K562 (cell line): ENCODE measurements at regions not wholly inside any gene's neighbourhood (a gene's known extent, or its start where the extent isn't known, plus 50 kb on each side); places are given as distances from the start of the nearest gene placed in this dataset.

Source experiments
- ATF1 ChIP-seq, 2 experiments: fragments of 450-650 bp in 1 of 2; IDR thresholded peaks; 2 replicates each; pipeline ENCODE4 v1.6.1; 2016; ENCODE audit warnings: missing compliant biosample characterization in 1 of 2, missing genetic modification characterization in 1 of 2
- DACH1 ChIP-seq: fragments of 450-650 bp; IDR thresholded peaks from 2 replicates; pipeline ENCODE4 v1.6.1; 2018; ENCODE audit not compliant: partially characterized antibody
- E2F3 ChIP-seq: fragments of 250-450 bp; sonication (Bioruptor Pico); IDR thresholded peaks from 2 replicates; pipeline ENCODE4 v1.4.0; 2020; ENCODE audit warnings: mild to moderate bottlenecking
- GABPB2 ChIP-seq: fragments of 250-450 bp; sonication (Bioruptor Pico); conservative IDR thresholded peaks from 2 replicates; pipeline ENCODE4 v1.5.1; 2021; ENCODE audit warnings: mild to moderate bottlenecking
- MAFK ChIP-seq: IDR thresholded peaks from 2 replicates; pipeline ENCODE4 v1.6.1; 2011; ENCODE audit warnings: low read length, improper control_type of control experiment
- PRPF4 ChIP-seq: fragments of 200-400 bp; formaldehyde crosslinking; IDR thresholded peaks from one replicate; pipeline ENCODE4 v1.6.1; 2017; ENCODE audit warnings: low read length, low read depth, mild to moderate bottlenecking; ENCODE audit not compliant: insufficient read depth, poor library complexity, severe bottlenecking
- SETDB1 ChIP-seq: IDR thresholded peaks from one replicate; pipeline ENCODE4 v1.6.1; 2012; ENCODE audit warnings: low read length, control low read depth, inconsistent platforms
- SRF ChIP-seq, 2 experiments: fragments of 250-450, 450-650 bp in 1 of 2; sonication (Bioruptor Pico) in 1 of 2; sonication (generic) in 1 of 2; formaldehyde crosslinking; IDR thresholded peaks; 2 replicates each; pipeline versions ENCODE4 v1.5.0 to v1.5.1; 2020 to 2022; ENCODE audit warnings: mild to moderate bottlenecking in 1 of 2, missing genetic modification reagents in 1 of 2
- TAF1 ChIP-seq: IDR thresholded peaks from 2 replicates; pipeline ENCODE4 v1.6.1; 2011; ENCODE audit warnings: mild to moderate bottlenecking, low read length, moderate library complexity; ENCODE audit not compliant: insufficient read depth, control insufficient read depth, severe bottlenecking; ENCODE audit errors: extremely low read depth
- ZEB2 ChIP-seq: fragments of 450-650 bp; IDR thresholded peaks from 2 replicates; pipeline ENCODE4 v1.6.1; 2016
- ZNF124 ChIP-seq: sonication (generic); formaldehyde crosslinking; IDR thresholded peaks from 2 replicates; pipeline ENCODE4 v1.8.1; 2022; ENCODE audit warnings: missing genetic modification reagents
- ZNF589 ChIP-seq: fragments of 200-800 bp; sonication (Bioruptor generic); IDR thresholded peaks from 2 replicates; pipeline ENCODE4 v1.6.1; 2016; ENCODE audit warnings: low read depth, missing genetic modification characterization, missing compliant biosample characterization
- TF ChIP-seq, protein P1 (sequence below): fragments of 450-650 bp; IDR thresholded peaks from 2 replicates; pipeline ENCODE4 v1.7.0; 2016; ENCODE audit warnings: borderline replicate concordance
- TF ChIP-seq, protein P2 (sequence below): fragments of 200-800 bp; sonication (Bioruptor generic); IDR thresholded peaks from 2 replicates; pipeline ENCODE4 v1.6.1; 2016; ENCODE audit warnings: missing genetic modification characterization, missing compliant biosample characterization
- TF ChIP-seq, protein P3 (sequence below): fragments of 450-650 bp; formaldehyde crosslinking; IDR thresholded peaks from 2 replicates; pipeline ENCODE4 v1.4.0; 2020; ENCODE audit warnings: mild to moderate bottlenecking, moderate library complexity
- TF ChIP-seq, protein P4 (sequence below): IDR thresholded peaks from 2 replicates; pipeline ENCODE4 v1.6.1; 2011; ENCODE audit warnings: borderline replicate concordance, low read depth, mild to moderate bottlenecking, moderate library complexity, low read length; ENCODE audit not compliant: insufficient read depth, poor library complexity, severe bottlenecking

DNA sequence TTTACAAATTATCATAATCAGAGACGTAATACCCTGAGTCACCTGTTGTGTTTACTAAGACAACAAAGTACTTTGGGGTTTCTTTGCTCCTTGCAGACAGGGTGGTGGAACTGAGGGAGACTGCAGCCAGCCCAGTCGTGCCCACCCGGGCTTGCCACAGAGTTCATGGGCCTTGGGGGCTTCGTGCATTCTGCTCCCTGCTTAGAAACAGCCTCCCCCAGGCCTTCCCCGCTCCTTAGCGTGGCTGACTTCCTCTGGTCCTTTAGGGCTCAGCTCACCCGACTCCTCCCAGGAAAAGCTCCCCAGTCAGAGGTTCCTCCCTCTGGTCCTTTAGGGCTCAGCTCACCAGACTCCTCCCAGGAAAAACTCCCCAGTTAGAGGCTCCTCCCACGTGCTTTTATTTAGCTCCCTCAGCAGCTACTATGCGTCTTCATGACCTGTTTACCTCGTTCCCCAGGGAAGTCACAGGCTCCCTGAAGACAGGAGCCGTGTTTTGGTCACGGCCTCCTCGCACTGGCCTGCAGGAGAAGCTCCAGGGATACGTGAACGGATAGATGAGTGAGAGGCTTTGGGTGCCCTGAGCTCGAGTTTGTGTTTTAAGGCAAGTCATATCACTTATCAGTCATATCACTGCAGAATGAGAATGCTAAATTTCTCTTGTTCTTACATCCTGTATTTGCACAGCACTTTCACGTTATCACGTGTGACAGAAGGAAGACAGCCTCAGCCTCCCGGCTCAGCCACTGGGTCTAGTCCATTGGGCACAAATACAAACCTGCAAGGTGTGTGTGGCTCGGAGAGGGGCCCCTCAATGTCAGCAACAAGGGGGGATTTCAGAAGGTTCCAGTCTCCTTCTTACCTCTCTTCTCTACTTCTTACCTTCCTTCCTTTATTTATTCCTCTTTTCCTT is 52.7 kb upstream of the VIPR2 start (continued):
- TF ChIP-seq, protein P1, sequence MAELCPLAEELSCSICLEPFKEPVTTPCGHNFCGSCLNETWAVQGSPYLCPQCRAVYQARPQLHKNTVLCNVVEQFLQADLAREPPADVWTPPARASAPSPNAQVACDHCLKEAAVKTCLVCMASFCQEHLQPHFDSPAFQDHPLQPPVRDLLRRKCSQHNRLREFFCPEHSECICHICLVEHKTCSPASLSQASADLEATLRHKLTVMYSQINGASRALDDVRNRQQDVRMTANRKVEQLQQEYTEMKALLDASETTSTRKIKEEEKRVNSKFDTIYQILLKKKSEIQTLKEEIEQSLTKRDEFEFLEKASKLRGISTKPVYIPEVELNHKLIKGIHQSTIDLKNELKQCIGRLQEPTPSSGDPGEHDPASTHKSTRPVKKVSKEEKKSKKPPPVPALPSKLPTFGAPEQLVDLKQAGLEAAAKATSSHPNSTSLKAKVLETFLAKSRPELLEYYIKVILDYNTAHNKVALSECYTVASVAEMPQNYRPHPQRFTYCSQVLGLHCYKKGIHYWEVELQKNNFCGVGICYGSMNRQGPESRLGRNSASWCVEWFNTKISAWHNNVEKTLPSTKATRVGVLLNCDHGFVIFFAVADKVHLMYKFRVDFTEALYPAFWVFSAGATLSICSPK, result no peak
- TF ChIP-seq SRF (CRISPR knock-in tag; IDR thresholded peaks at IDR 0.05), result peak in 1 of 2 experiments; percentile 73; a peak in 1 of 4 replicates
- TF ChIP-seq, protein P2, sequence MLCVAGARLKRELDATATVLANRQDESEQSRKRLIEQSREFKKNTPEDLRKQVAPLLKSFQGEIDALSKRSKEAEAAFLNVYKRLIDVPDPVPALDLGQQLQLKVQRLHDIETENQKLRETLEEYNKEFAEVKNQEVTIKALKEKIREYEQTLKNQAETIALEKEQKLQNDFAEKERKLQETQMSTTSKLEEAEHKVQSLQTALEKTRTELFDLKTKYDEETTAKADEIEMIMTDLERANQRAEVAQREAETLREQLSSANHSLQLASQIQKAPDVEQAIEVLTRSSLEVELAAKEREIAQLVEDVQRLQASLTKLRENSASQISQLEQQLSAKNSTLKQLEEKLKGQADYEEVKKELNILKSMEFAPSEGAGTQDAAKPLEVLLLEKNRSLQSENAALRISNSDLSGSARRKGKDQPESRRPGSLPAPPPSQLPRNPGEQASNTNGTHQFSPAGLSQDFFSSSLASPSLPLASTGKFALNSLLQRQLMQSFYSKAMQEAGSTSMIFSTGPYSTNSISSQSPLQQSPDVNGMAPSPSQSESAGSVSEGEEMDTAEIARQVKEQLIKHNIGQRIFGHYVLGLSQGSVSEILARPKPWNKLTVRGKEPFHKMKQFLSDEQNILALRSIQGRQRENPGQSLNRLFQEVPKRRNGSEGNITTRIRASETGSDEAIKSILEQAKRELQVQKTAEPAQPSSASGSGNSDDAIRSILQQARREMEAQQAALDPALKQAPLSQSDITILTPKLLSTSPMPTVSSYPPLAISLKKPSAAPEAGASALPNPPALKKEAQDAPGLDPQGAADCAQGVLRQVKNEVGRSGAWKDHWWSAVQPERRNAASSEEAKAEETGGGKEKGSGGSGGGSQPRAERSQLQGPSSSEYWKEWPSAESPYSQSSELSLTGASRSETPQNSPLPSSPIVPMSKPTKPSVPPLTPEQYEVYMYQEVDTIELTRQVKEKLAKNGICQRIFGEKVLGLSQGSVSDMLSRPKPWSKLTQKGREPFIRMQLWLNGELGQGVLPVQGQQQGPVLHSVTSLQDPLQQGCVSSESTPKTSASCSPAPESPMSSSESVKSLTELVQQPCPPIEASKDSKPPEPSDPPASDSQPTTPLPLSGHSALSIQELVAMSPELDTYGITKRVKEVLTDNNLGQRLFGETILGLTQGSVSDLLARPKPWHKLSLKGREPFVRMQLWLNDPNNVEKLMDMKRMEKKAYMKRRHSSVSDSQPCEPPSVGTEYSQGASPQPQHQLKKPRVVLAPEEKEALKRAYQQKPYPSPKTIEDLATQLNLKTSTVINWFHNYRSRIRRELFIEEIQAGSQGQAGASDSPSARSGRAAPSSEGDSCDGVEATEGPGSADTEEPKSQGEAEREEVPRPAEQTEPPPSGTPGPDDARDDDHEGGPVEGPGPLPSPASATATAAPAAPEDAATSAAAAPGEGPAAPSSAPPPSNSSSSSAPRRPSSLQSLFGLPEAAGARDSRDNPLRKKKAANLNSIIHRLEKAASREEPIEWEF, result no peak
- TF ChIP-seq SETDB1, result no peak
- TF ChIP-seq, protein P3, sequence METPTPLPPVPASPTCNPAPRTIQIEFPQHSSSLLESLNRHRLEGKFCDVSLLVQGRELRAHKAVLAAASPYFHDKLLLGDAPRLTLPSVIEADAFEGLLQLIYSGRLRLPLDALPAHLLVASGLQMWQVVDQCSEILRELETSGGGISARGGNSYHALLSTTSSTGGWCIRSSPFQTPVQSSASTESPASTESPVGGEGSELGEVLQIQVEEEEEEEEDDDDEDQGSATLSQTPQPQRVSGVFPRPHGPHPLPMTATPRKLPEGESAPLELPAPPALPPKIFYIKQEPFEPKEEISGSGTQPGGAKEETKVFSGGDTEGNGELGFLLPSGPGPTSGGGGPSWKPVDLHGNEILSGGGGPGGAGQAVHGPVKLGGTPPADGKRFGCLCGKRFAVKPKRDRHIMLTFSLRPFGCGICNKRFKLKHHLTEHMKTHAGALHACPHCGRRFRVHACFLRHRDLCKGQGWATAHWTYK (CRISPR knock-in tag), result no peak
- no peak for TF ChIP-seq GABPB2 (CRISPR knock-in tag)
- TF ChIP-seq MAFK, result peak; percentile 69; the same call in 1 of the 2 replicates
- peak; percentile 66; the same call in 1 of the 2 replicates for TF ChIP-seq ZNF589 (CRISPR knock-in tag)
- TF ChIP-seq TAF1, result peak; percentile 67
- TF ChIP-seq, protein P4, sequence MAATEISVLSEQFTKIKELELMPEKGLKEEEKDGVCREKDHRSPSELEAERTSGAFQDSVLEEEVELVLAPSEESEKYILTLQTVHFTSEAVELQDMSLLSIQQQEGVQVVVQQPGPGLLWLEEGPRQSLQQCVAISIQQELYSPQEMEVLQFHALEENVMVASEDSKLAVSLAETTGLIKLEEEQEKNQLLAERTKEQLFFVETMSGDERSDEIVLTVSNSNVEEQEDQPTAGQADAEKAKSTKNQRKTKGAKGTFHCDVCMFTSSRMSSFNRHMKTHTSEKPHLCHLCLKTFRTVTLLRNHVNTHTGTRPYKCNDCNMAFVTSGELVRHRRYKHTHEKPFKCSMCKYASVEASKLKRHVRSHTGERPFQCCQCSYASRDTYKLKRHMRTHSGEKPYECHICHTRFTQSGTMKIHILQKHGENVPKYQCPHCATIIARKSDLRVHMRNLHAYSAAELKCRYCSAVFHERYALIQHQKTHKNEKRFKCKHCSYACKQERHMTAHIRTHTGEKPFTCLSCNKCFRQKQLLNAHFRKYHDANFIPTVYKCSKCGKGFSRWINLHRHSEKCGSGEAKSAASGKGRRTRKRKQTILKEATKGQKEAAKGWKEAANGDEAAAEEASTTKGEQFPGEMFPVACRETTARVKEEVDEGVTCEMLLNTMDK, result no peak
- TF ChIP-seq PRPF4, result no peak
- TF ChIP-seq ZEB2, result peak; percentile 85
- TF ChIP-seq E2F3 (CRISPR knock-in tag), result 0 out of 2 replicates have a peak, but pooled peaks have one; percentile 49
- TF ChIP-seq DACH1, result no peak
- TF ChIP-seq ATF1 (CRISPR knock-in tag; IDR thresholded peaks at IDR 0.05), result no peak
- TF ChIP-seq ATF1 (tag; IDR thresholded peaks at IDR 0.05), result peak; percentile 68
- TF ChIP-seq ZNF124 (CRISPR knock-in tag), result no peak
